ENCODE measurements at regions not wholly inside any gene's neighbourhood (a gene's known extent, or its start where the extent isn't known, plus 50 kb on each side); places are given as distances from the start of the nearest gene placed in this dataset.

DNA sequence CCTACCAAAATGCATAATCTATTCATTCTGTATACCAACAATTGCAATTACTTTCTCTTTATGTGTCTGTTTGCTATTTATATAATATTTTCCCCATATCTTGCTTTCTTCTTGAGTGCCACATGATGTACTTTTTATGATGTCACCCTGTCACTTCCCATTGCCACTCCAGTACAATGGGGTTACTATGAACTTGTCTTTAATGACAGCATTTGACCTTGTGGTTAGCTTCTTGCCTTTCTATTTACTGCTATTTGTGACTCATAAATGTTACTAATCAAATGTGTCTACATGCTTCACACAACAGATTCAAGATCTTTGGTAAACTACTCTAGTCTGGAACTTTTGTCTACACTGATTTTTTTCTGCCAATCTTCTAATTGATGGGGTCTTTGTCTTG, 486.3 kb downstream of the NR4A2 start:
- intact Hi-C loops (cut with micrococcal nuclease) = no loop called here
- ATAC-seq (no peak), DNase-seq (no peak)
- Mint-ChIP-seq H3K36me3 (no peaks in the 10 kb centered on the region), H3K27me3 (ENCODE audit: low read depth in 2 of 2) (no peaks in the 10 kb centered on the region), H3K4me1 (no peaks in the 10 kb centered on the region), H3K9me3 (peaks cover 11 to 25% of the 10 kb centered on the region in 2 donors), H3K4me3 (no peak overlapping the region), H3K27ac (no peak overlapping the region)
- Histone ChIP-seq H3K27ac (ENCODE audit: low read length) (no peak overlapping the region), H3K4me1 (ENCODE audit: control insufficient read depth, insufficient read depth, low read length) (no peaks in the 10 kb centered on the region), H3K36me3 (ENCODE audit: control insufficient read depth, insufficient read depth, low read length) (no peaks in the 10 kb centered on the region), H3K9me3 (ENCODE audit: control insufficient read depth, insufficient read depth, low read length) (no peaks in the 10 kb centered on the region), H3K4me3 (ENCODE audit: low read length) (no peak overlapping the region), H3K27me3 (ENCODE audit: control insufficient read depth, insufficient read depth, low read length) (no peaks in the 10 kb centered on the region)
- TF ChIP-seq, protein P1, sequence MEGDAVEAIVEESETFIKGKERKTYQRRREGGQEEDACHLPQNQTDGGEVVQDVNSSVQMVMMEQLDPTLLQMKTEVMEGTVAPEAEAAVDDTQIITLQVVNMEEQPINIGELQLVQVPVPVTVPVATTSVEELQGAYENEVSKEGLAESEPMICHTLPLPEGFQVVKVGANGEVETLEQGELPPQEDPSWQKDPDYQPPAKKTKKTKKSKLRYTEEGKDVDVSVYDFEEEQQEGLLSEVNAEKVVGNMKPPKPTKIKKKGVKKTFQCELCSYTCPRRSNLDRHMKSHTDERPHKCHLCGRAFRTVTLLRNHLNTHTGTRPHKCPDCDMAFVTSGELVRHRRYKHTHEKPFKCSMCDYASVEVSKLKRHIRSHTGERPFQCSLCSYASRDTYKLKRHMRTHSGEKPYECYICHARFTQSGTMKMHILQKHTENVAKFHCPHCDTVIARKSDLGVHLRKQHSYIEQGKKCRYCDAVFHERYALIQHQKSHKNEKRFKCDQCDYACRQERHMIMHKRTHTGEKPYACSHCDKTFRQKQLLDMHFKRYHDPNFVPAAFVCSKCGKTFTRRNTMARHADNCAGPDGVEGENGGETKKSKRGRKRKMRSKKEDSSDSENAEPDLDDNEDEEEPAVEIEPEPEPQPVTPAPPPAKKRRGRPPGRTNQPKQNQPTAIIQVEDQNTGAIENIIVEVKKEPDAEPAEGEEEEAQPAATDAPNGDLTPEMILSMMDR (IDR thresholded peaks at IDR 0.05) = no peak

DNA sequence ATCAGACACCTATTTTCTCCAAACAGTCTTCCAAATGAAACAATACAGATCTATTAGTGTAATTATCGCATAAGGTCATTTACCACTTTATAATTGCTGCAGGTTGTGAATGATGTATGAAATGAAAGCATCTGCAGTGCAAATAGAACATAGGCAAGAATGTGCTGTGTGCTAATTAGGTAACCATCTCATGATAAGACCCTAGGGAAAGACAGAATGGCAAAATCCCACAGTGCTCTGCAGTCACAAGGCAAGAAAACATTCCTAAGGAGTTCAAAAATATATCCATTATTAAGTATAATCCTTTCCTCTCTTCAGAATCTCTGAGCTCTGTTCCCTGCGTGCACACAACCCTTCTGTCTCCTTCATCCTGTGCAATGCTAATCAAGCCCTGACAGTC, 488.1 kb downstream of the NR4A2 start:
- H3K9me3 Mint-ChIP-seq = peaks cover 10 to 24% of the 10 kb centered on the region in 2 donors
- no peaks in the 10 kb centered on the region for H3K27me3 ChIP-seq (ENCODE audit: control insufficient read depth, insufficient read depth, low read length)
- no peaks in the 10 kb centered on the region for H3K4me1 Mint-ChIP-seq
- WGBS (ENCODE audit: insufficient coverage) = 85% methylated on average over 2 of the region's 2 CpGs
- H3K4me3 Mint-ChIP-seq = no peak overlapping the region
- no peak overlapping the region for H3K4me3 ChIP-seq (ENCODE audit: low read length)
- H3K27me3 Mint-ChIP-seq (ENCODE audit: low read depth in 2 of 2) = no peaks in the 10 kb centered on the region
- H3K36me3 Mint-ChIP-seq = no peaks in the 10 kb centered on the region
- H3K9me3 ChIP-seq (ENCODE audit: control insufficient read depth, insufficient read depth, low read length) = no peaks in the 10 kb centered on the region
- no peaks in the 10 kb centered on the region for H3K4me1 ChIP-seq (ENCODE audit: control insufficient read depth, insufficient read depth, low read length)
- H3K27ac ChIP-seq (ENCODE audit: low read length) = no peak overlapping the region
- TF ChIP-seq, protein P1 (IDR thresholded peaks at IDR 0.05) = no peak
- intact Hi-C loops (cut with micrococcal nuclease) = no loop called here
- H3K27ac Mint-ChIP-seq = no peak overlapping the region
- no peak for DNase-seq
- no peaks in the 10 kb centered on the region for H3K36me3 ChIP-seq (ENCODE audit: control insufficient read depth, insufficient read depth, low read length)
- ATAC-seq = no peak

DNA sequence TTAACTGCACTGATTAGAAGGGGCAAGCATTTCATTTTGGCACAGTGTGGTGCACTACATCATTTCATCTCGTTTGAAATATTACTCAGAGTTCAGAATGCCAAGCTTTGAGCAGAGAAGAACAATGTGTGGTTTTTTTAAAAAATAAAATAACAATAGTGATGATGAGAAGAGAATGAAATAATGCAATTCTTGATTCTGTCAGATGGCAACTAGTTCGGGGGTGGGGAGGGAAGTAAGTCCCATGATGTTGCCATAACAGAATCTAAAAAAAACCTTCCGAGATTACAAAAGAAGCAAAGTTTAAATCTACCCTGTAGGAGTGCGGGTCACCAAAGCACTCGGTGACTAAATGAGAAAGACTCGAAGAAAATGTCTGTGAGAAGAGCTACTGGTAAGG, 490.4 kb downstream of the NR4A2 start:
- 83% methylated on average over 6 of the region's 6 CpGs for WGBS (ENCODE audit: insufficient coverage)
- DNase-seq (no peak), ATAC-seq (no peak)
- H3K4me3 ChIP-seq (ENCODE audit: low read length) = no peak overlapping the region
- Mint-ChIP-seq H3K27me3 (ENCODE audit: low read depth in 2 of 2) (no peaks in the 10 kb centered on the region), H3K9me3 (peaks cover 6 to 11% of the 10 kb centered on the region in 2 donors), H3K4me3 (no peak overlapping the region), H3K36me3 (no peaks in the 10 kb centered on the region), H3K4me1 (no peaks in the 10 kb centered on the region), H3K27ac (no peak overlapping the region)
- no peaks in the 10 kb centered on the region for H3K9me3 ChIP-seq (ENCODE audit: control insufficient read depth, insufficient read depth, low read length)
- TF ChIP-seq, protein P1 (IDR thresholded peaks at IDR 0.05) = no peak
- H3K27me3 ChIP-seq (ENCODE audit: control insufficient read depth, insufficient read depth, low read length) = no peaks in the 10 kb centered on the region
- no peak overlapping the region for H3K27ac ChIP-seq (ENCODE audit: low read length)
- intact Hi-C loops (cut with micrococcal nuclease) = no loop called here
- H3K4me1 ChIP-seq (ENCODE audit: control insufficient read depth, insufficient read depth, low read length) = no peaks in the 10 kb centered on the region
- no peaks in the 10 kb centered on the region for H3K36me3 ChIP-seq (ENCODE audit: control insufficient read depth, insufficient read depth, low read length)

DNA sequence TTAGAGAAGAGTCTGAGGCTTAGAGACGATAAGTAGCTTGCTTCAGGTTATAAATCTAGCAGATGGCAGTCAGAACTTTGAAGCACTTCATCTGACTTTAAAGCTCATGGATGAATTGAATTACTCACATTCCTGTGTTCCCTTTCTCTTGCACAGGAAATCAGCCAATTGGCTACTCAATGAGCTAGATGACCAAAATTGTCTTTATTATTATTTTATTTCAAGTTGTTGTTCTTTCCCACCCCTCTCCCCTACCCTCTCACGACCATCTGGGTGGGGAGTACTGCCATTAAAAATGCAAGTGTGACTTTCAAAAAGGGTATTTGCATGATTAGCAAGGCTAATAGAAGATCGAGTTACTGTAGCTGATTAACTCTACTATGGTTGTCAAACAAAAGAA, 491.1 kb downstream of the NR4A2 start:
- H3K36me3 ChIP-seq (ENCODE audit: control insufficient read depth, insufficient read depth, low read length) = no peaks in the 10 kb centered on the region
- 75% methylated on average over 1 of the region's 3 CpGs for WGBS (ENCODE audit: insufficient coverage)
- H3K27ac ChIP-seq (ENCODE audit: low read length) = no peak overlapping the region
- intact Hi-C loops (cut with micrococcal nuclease) = no loop called here
- no peak for DNase-seq
- no peak overlapping the region for H3K4me3 ChIP-seq (ENCODE audit: low read length)
- no peak overlapping the region for H3K27ac Mint-ChIP-seq
- H3K4me1 ChIP-seq (ENCODE audit: control insufficient read depth, insufficient read depth, low read length) = no peaks in the 10 kb centered on the region
- H3K27me3 ChIP-seq (ENCODE audit: control insufficient read depth, insufficient read depth, low read length) = no peaks in the 10 kb centered on the region
- TF ChIP-seq, protein P1 (IDR thresholded peaks at IDR 0.05) = no peak
- H3K4me1 Mint-ChIP-seq = no peaks in the 10 kb centered on the region
- no peaks in the 10 kb centered on the region for H3K27me3 Mint-ChIP-seq (ENCODE audit: low read depth in 2 of 2)
- no peaks in the 10 kb centered on the region for H3K36me3 Mint-ChIP-seq
- no peaks in the 10 kb centered on the region for H3K9me3 ChIP-seq (ENCODE audit: control insufficient read depth, insufficient read depth, low read length)
- H3K9me3 Mint-ChIP-seq = peaks cover 5 to 7% of the 10 kb centered on the region in 2 donors
- H3K4me3 Mint-ChIP-seq = no peak overlapping the region
- no peak for ATAC-seq

Data from natural killer cell (primary cell).